H1 (cell line): ENCODE measurements at regions not wholly inside any gene's neighbourhood (a gene's known extent, or its start where the extent isn't known, plus 50 kb on each side); places are given as distances from the start of the nearest gene placed in this dataset.

Experiments
- CTCF ChIA-PET: fragments of 300-600 bp; sonication (Branson Sonifier 250); formaldehyde crosslinking; loops from one replicate; lab custom pipeline; 2021; ENCODE audit not compliant: partially characterized antibody; lab: Charles Lee
- POLR2A ChIA-PET: fragments of 300-600 bp; sonication (Branson Sonifier 250); formaldehyde crosslinking; loops from one replicate; lab custom pipeline; 2021; ENCODE audit warnings: inconsistent platforms; ENCODE audit not compliant: partially characterized antibody; lab: Charles Lee
- DNase-seq, 2 experiments: peaks; one replicate each; pipeline versions ENCODE4 v3.0.0 to v3.0.0-alpha.2; 2010 to 2022; ENCODE audit warnings: low spot score in 2 of 2, low read depth in 1 of 2, mixed read lengths in 1 of 2
- FAIRE-seq: peaks from 2 replicates; lab custom pipeline; 2011; peaks lifted over from hg19 to GRCh38; lab: Jason Lieb, UNC
- H2AFZ ChIP-seq: 2 replicates; pipeline ENCODE4 v1.8.1; 2012; ENCODE audit warnings: low read length, inconsistent platforms
- H2AK5ac ChIP-seq: 2 replicates; pipeline ENCODE4 v1.6.1; 2013; ENCODE audit warnings: low read depth, low read length
- H2BK120ac ChIP-seq: replicated peaks from 2 replicates; pipeline ENCODE3; 2013; ENCODE audit warnings: low read depth, low read length, inconsistent platforms
- H2BK12ac ChIP-seq: 2 replicates; pipeline ENCODE4 v1.6.1; 2013; ENCODE audit warnings: low read depth, low read length
- H2BK15ac ChIP-seq: 2 replicates; pipeline ENCODE4 v1.6.1; 2013; ENCODE audit warnings: low read length
- H2BK20ac ChIP-seq: 2 replicates; pipeline ENCODE4 v1.6.1; 2013; ENCODE audit warnings: low read length
- H2BK5ac ChIP-seq: 2 replicates; pipeline ENCODE4 v1.6.1; 2013; ENCODE audit warnings: low read depth, low read length
- H3K14ac ChIP-seq: 2 replicates; pipeline ENCODE4 v1.6.1; 2013; ENCODE audit warnings: inconsistent platforms; ENCODE audit not compliant: insufficient read length
- H3K18ac ChIP-seq: 2 replicates; pipeline ENCODE4 v1.6.1; 2013; ENCODE audit warnings: low read length; ENCODE audit errors: extremely low read depth
- H3K23ac ChIP-seq: 2 replicates; pipeline ENCODE4 v1.6.1; 2013; ENCODE audit warnings: inconsistent platforms; ENCODE audit not compliant: insufficient read length
- H3K23me2 ChIP-seq: 2 replicates; pipeline ENCODE4 v1.6.1; 2013; ENCODE audit warnings: low read depth, low read length
- H3K27ac ChIP-seq: 2 replicates; pipeline ENCODE4 v1.6.1; 2011; ENCODE audit warnings: low read depth, low read length, inconsistent platforms
- H3K27me3 ChIP-seq, 4 experiments: replicated peaks in 1 of 4; 1 replicate in 1 of 4; 2 replicates in 3 of 4; pipeline versions ENCODE4 v1.6.1 to v1.8.1; 2011 to 2013; ENCODE audit warnings: low read length in 3 of 4, mild to moderate bottlenecking in 3 of 4, inconsistent platforms in 2 of 4, mixed read lengths in 2 of 4, moderate library complexity in 1 of 4; ENCODE audit not compliant: control insufficient read depth in 3 of 4, insufficient read depth in 3 of 4; ENCODE audit errors: extremely low read depth in 1 of 4
- H3K36me3 ChIP-seq, 4 experiments: 2 replicates each; pipeline versions ENCODE4 v1.6.1 to v1.8.1; 2011 to 2013; ENCODE audit warnings: mild to moderate bottlenecking in 4 of 4, low read length in 3 of 4, moderate library complexity in 2 of 4, control low read depth in 1 of 4, inconsistent platforms in 1 of 4; ENCODE audit not compliant: insufficient read depth in 4 of 4, control insufficient read depth in 2 of 4
- H3K4ac ChIP-seq: replicated peaks from 2 replicates; pipeline ENCODE3; 2013; ENCODE audit warnings: low read length, low read depth, mixed read lengths, inconsistent platforms; ENCODE audit not compliant: insufficient read length
- H3K4me1 ChIP-seq, 4 experiments: replicated peaks in 1 of 4; 1 replicate in 1 of 4; 2 replicates in 3 of 4; pipeline versions ENCODE4 v1.6.1 to v1.8.1; 2011 to 2013; ENCODE audit warnings: low read length in 3 of 4, inconsistent platforms in 2 of 4, mixed read lengths in 1 of 4; ENCODE audit not compliant: insufficient read depth in 4 of 4, control insufficient read depth in 3 of 4
- H3K4me2 ChIP-seq, 2 experiments: 2 replicates each; pipeline versions ENCODE4 v1.6.1 to v1.8.1; 2011 to 2013; ENCODE audit warnings: low read depth in 2 of 2, low read length in 2 of 2, control low read depth in 1 of 2, inconsistent platforms in 1 of 2, mild to moderate bottlenecking in 1 of 2; ENCODE audit not compliant: insufficient read depth in 1 of 2
- H3K4me3 ChIP-seq, 4 experiments: fragments of 200-600, 300-600 bp in 1 of 4; sonication (generic), shearing (Covaris generic), sonication (Bioruptor Twin) in 1 of 4; 2 replicates each; pipeline versions ENCODE4 v1.5.1 to v1.8.1; 2011 to 2016; ENCODE audit warnings: low read length in 4 of 4, low read depth in 3 of 4, control low read depth in 2 of 4, inconsistent platforms in 2 of 4, mild to moderate bottlenecking in 2 of 4, mixed read lengths in 1 of 4, moderate library complexity in 1 of 4; ENCODE audit not compliant: insufficient read depth in 2 of 4; ENCODE audit errors: extremely low read depth in 1 of 4
- H3K56ac ChIP-seq: replicated peaks from 2 replicates; pipeline ENCODE3; 2013; ENCODE audit warnings: low read depth, mild to moderate bottlenecking, mixed read lengths, low read length, inconsistent platforms; ENCODE audit not compliant: insufficient read length
- H3K79me1 ChIP-seq: 2 replicates; pipeline ENCODE4 v1.6.1; 2013; ENCODE audit warnings: low read depth, low read length, control low read depth
- H3K79me2 ChIP-seq, 2 experiments: 2 replicates each; pipeline versions ENCODE4 v1.6.1 to v1.8.1; 2012 to 2013; ENCODE audit warnings: low read length in 2 of 2, mild to moderate bottlenecking in 2 of 2, inconsistent platforms in 1 of 2; ENCODE audit not compliant: insufficient read depth in 2 of 2, control insufficient read depth in 1 of 2
- H3K9ac ChIP-seq, 4 experiments: replicated peaks in 1 of 4; 1 replicate in 1 of 4; 2 replicates in 3 of 4; pipeline versions ENCODE4 v1.6.1 to v1.8.1; 2011 to 2013; ENCODE audit warnings: low read depth in 3 of 4, low read length in 3 of 4, control low read depth in 2 of 4, mild to moderate bottlenecking in 2 of 4, moderate library complexity in 2 of 4, inconsistent platforms in 1 of 4; ENCODE audit errors: extremely low read depth in 1 of 4
- H3K9me3 ChIP-seq, 2 experiments: 2 replicates each; pipeline versions ENCODE4 v1.6.1 to v1.8.1; 2012 to 2013; ENCODE audit warnings: mild to moderate bottlenecking in 2 of 2, moderate library complexity in 2 of 2, control low read depth in 1 of 2, inconsistent platforms in 1 of 2, low read depth in 1 of 2, low read length in 1 of 2, mixed read lengths in 1 of 2; ENCODE audit not compliant: insufficient read depth in 2 of 2
- H4K20me1 ChIP-seq, 2 experiments: replicated peaks in 1 of 2; 2 replicates each; pipeline versions ENCODE3 to v1.8.1; 2011 to 2013; ENCODE audit warnings: inconsistent platforms in 2 of 2, low read length in 2 of 2, mild to moderate bottlenecking in 1 of 2; ENCODE audit not compliant: insufficient read depth in 2 of 2, control insufficient read depth in 1 of 2
- H4K5ac ChIP-seq: 2 replicates; pipeline ENCODE4 v1.6.1; 2013; ENCODE audit warnings: low read length, low read depth, mixed read lengths, inconsistent platforms; ENCODE audit not compliant: insufficient read length
- H4K8ac ChIP-seq: 2 replicates; pipeline ENCODE4 v1.8.0; 2013; ENCODE audit warnings: mild to moderate bottlenecking, moderate library complexity, low read length, inconsistent platforms; ENCODE audit not compliant: insufficient read depth; ENCODE audit errors: extremely low read depth
- H4K91ac ChIP-seq: replicated peaks from 2 replicates; pipeline ENCODE3; 2013; ENCODE audit warnings: low read length, mixed read lengths, inconsistent platforms; ENCODE audit not compliant: insufficient read length
- ATF3 ChIP-seq: IDR thresholded peaks from 2 replicates; pipeline ENCODE4 v1.6.1; 2011; ENCODE audit warnings: low read depth, mild to moderate bottlenecking, low read length; ENCODE audit not compliant: insufficient read depth
- BCL11A ChIP-seq, 2 experiments: IDR thresholded peaks; one replicate each; pipeline ENCODE4 v1.6.1; 2011; ENCODE audit warnings: low read depth in 2 of 2, low read length in 2 of 2, mild to moderate bottlenecking in 2 of 2
- CREB1 ChIP-seq: IDR thresholded peaks from 2 replicates; pipeline ENCODE4 v1.6.1; 2012; ENCODE audit warnings: inconsistent platforms
- CTBP2 ChIP-seq: IDR thresholded peaks from 2 replicates; pipeline ENCODE4 v1.7.0; 2011; ENCODE audit warnings: borderline replicate concordance, mild to moderate bottlenecking, moderate library complexity, mixed read lengths, low read length; ENCODE audit not compliant: insufficient read depth, insufficient read length
- EGR1 ChIP-seq: IDR thresholded peaks from 2 replicates; pipeline ENCODE4 v1.6.1; 2011; ENCODE audit warnings: low read depth, low read length, borderline replicate concordance
- JUND ChIP-seq: IDR thresholded peaks from 2 replicates; pipeline ENCODE4 v1.6.1; 2011; ENCODE audit warnings: mild to moderate bottlenecking, improper control_type of control experiment, low read length
- NANOG ChIP-seq: IDR thresholded peaks from 2 replicates; pipeline ENCODE4 v1.6.1; 2011; ENCODE audit warnings: low read length, low read depth, mild to moderate bottlenecking, inconsistent platforms; ENCODE audit not compliant: insufficient read depth, poor library complexity, severe bottlenecking
- RFX5 ChIP-seq: IDR thresholded peaks from 2 replicates; pipeline ENCODE4 v1.6.1; 2011; ENCODE audit warnings: low read depth, low read length, improper control_type of control experiment, borderline replicate concordance
- SIRT6 ChIP-seq: IDR thresholded peaks from one replicate; pipeline ENCODE4 v1.7.1; 2012; ENCODE audit warnings: low read length, inconsistent platforms
- SP1 ChIP-seq: IDR thresholded peaks from 2 replicates; pipeline ENCODE4 v1.6.1; 2011; ENCODE audit warnings: low read depth, low read length
- TCF12 ChIP-seq: IDR thresholded peaks from 2 replicates; pipeline ENCODE4 v1.6.1; 2011; ENCODE audit warnings: low read depth, mild to moderate bottlenecking, low read length
- TEAD4 ChIP-seq: IDR thresholded peaks from 2 replicates; pipeline ENCODE4 v1.6.1; 2012; ENCODE audit warnings: low read depth, low read length, inconsistent platforms, mixed read lengths
- WGBS, 2 experiments: shearing (Covaris generic) in 1 of 2; methylation state at CpG; one replicate each; pipeline versions ENCODE4 v1.1.6 to v1.1.7; 2013 to 2015; ENCODE audit warnings: low lambda C conversion rate in 2 of 2, mixed read lengths in 2 of 2, inconsistent platforms in 1 of 2, low coverage in 1 of 2, missing lambda C conversion rate in 1 of 2; ENCODE audit not compliant: insufficient replicate concordance in 2 of 2, insufficient coverage in 1 of 2, insufficient read length in 1 of 2; ENCODE audit errors: extremely low coverage in 1 of 2, missing lambda C conversion rate in 1 of 2; 5-methylcytosine and 5-hydroxymethylcytosine counted together

- no peak overlapping the region for H2AFZ ChIP-seq
- no peak overlapping the region for H3K4me3 ChIP-seq
- no peaks in the 10 kb centered on the region for H4K20me1 ChIP-seq
- H2BK120ac ChIP-seq: no peak overlapping the region
- no peak overlapping the region for H2BK20ac ChIP-seq
- no peak overlapping the region; the same call in 1 of the 2 replicates for H2AK5ac ChIP-seq
- H4K91ac ChIP-seq: no peak overlapping the region
- no peak overlapping the region; a peak in 1 of 7 replicates for H3K9ac ChIP-seq
- H3K4ac ChIP-seq: no peak overlapping the region
- DNase-seq (peak; percentile 58 to 59), FAIRE-seq (peak; percentile 95)
- H3K23me2 ChIP-seq: no peaks in the 10 kb centered on the region
- peak overlapping the region; percentile 78; the same call in 1 of the 2 replicates for H2BK12ac ChIP-seq
- 0 out of 2 replicates have a peak overlapping the region, but pooled peaks have one; percentile 12 for H2BK5ac ChIP-seq
- H3K9me3 ChIP-seq: no peaks in the 10 kb centered on the region
- no peak overlapping the region for H4K5ac ChIP-seq
- H2BK15ac ChIP-seq: 0 out of 2 replicates have a peak overlapping the region, but pooled peaks have one; percentile 34
- H3K14ac ChIP-seq: no peak overlapping the region
- peaks cover 0 to 3% (median 1%) of the 10 kb centered on the region in 4 experiments; a peak in 2 of 7 replicates for H3K4me1 ChIP-seq
- no peak overlapping the region for H3K56ac ChIP-seq
- no peak overlapping the region for H3K27ac ChIP-seq
- CTCF ChIA-PET: interaction anchor here (0.6 to 1.7 kb wide), 4 partner anchors 45 to 356 kb away, joined by 3 to 4 read pairs (median 3); no protein-coding TSS in a partner anchor
- H3K27me3 ChIP-seq: no peaks in the 10 kb centered on the region
- no peak overlapping the region for H3K23ac ChIP-seq
- 49% methylated on average over 10 of the region's 10 CpGs; no CpG with 5 or more reads in 1 of the 2 experiments for WGBS, 2 experiments
- no peak overlapping the region for H3K18ac ChIP-seq
- H3K79me1 ChIP-seq: no peaks in the 10 kb centered on the region
- POLR2A ChIA-PET: no interaction called here
- no peaks in the 10 kb centered on the region for H3K79me2 ChIP-seq
- H3K36me3 ChIP-seq: no peaks in the 10 kb centered on the region
- H4K8ac ChIP-seq: no peak overlapping the region
- peak overlapping the region in 1 of 2 experiments; percentile 37; a peak in 1 of 4 replicates for H3K4me2 ChIP-seq
- no peak for TF ChIP-seq RFX5
- no peak; the same call in 1 of the 2 replicates for TF ChIP-seq JUND
- peak; percentile 96 for TF ChIP-seq TEAD4
- TF ChIP-seq BCL11A (IDR thresholded peaks at IDR 0.05; ENCODE audit: low read depth in 2 of 2, low read length in 2 of 2): peak in 1 of 2 experiments; percentile 38
- no peak for TF ChIP-seq ATF3
- TF ChIP-seq EGR1: no peak
- peak; percentile 96 for TF ChIP-seq TCF12
- no peak for TF ChIP-seq CTBP2
- TF ChIP-seq SIRT6: no peak
- peak; percentile 45 for TF ChIP-seq NANOG
- TF ChIP-seq CREB1: peak; percentile 71
- TF ChIP-seq SP1: peak; percentile 75
Observed at GRCh38 chr10:29026065-29026797, 262.6 kb upstream of the LYZL1 start.
